GM19238 (cell line): ENCODE measurements at regions not wholly inside any gene's neighbourhood (a gene's known extent, or its start where the extent isn't known, plus 50 kb on each side); places are given as distances from the start of the nearest gene placed in this dataset.

Experiments used
- DNase-seq: peaks from one replicate; pipeline ENCODE4 v3.0.0; 2011; ENCODE audit warnings: low spot score; ENCODE audit not compliant: insufficient read length

- DNase-seq = no peak
Measured at GRCh38 chr12:111175396-111176094, 193.3 kb downstream of the PHETA1 start.

DNA sequence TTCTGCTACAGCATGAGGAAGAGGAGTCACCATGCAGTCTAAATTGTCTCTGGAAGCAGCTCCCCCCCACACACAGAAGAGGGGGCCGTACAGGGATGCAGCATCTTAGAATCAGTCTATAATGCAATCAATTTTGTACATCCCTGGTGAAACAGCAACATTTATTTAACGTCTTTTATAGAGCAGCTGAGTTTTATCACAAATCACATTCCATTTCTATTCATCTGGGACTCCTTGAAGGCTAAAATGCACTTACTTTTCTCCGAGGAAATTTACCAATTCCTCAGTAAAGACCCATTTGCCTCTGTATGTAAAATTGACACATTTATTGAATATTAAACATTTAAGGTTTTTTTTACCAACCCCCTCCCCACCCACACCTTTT lies 193.9 kb downstream of the PHETA1 start:
- DNase-seq = no peak

- DNase-seq = no peak
Measured at GRCh38 chr12:111174251-111174960, 194.5 kb downstream of the PHETA1 start.

GRCh38 chr12:111173836-111174235 lies 195.1 kb downstream of the PHETA1 start:
- no peak for DNase-seq

GRCh38 chr12:111173391-111173790 lies 195.5 kb downstream of the PHETA1 start:
- no peak for DNase-seq

DNA sequence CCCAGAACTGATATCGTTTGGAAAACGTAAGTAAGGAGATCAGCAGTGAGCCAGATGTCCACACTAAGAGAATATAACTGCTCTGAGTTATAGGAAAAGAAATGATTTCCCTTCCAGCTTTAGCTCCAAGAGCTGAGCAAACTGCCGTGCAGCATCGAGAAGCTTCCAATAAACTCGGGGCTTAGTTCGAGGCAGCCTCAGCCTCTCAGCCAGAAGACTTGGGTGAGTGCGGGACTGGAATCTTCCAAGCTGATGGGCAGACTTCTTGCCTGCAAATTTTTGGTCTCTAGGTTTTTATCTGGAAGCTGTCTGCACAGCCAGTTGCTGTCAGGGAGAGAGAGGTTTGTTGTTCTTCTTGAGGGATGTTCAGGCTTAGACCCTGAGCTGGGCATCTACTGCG lies 196.1 kb downstream of the PHETA1 start:
- DNase-seq = no peak

DNA sequence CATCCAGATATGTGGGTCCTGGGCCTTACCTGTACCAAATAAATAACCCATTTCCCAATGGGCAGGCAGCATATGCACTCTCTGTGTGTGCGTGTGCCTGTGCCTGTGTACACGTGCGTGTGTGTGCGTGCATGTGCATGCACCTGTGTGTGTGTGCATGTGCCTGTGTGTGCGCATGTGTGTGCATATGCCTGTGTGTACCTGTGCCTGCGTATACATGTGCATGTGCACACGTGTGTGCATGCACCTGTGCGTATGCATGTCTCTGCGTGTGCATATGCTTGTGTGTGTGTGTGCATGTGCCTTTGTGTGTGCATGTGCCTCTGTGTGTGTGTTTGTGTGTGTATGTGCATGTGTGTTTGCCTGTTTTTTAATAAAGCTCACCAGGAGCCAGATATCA lies 197.1 kb downstream of the PHETA1 start:
- no peak for DNase-seq

DNA sequence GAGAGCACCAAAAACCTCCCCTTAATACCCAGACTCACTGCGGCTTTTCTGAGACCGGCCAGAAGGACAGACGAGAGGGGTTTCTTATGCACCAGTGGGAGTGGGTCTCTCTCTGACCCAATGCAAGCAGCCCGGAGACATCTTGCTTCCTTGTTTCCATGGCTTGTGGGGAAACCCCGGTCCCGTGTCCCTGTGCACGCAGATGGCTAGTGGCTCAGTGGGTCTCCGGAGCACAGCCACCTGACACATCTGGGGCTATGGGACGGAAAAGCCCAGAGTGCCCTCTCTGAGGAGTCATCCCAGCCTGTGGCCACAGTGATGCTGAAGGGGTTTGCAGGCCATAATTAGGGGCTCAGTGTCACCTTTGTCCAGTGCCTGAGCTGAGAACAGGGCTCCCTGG lies 197.6 kb downstream of the PHETA1 start:
- no peak for DNase-seq

DNA sequence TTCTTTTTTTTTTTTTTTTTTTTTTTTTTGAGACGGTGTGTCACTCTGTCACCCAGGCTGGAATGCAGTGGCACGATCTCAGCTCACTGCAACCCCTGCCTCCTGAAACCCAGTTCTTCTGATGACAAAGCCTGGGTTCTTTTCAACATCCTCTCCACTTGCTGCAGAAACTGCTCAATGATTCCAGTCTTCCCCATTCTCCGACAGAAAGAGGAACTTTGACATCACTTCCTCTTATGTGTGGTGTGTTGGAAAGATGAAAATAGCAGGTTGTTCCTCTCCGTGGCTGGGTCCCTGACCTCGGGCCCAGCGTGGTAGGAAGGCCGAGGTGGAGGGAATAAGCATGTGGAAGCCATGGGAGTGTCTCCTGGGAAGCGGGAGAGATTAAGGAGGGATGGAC lies 198.4 kb downstream of the PHETA1 start:
- no peak for DNase-seq

- DNase-seq = no peak
Measured at GRCh38 chr12:111169456-111169855, 199.4 kb downstream of the PHETA1 start.

DNA sequence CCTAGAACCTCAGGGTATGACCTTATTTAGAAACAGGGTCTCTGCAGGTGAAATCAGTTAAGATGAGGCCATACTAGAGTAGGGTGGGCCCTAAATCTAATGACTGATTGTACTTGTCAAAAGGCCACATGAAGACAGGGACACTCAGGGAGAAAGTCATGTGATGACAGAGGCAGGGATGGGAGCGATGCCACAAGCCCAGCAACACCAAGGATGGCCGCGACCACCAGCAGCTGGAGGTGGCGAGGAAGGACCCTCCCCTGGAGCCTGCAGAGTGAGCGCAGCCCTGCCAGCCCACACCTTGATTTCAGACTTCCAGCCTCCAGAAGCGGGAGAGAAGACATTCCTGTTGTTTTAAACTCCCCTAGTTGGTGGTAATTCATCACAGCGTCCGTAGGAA lies 199.9 kb downstream of the PHETA1 start:
- DNase-seq = no peak

DNA sequence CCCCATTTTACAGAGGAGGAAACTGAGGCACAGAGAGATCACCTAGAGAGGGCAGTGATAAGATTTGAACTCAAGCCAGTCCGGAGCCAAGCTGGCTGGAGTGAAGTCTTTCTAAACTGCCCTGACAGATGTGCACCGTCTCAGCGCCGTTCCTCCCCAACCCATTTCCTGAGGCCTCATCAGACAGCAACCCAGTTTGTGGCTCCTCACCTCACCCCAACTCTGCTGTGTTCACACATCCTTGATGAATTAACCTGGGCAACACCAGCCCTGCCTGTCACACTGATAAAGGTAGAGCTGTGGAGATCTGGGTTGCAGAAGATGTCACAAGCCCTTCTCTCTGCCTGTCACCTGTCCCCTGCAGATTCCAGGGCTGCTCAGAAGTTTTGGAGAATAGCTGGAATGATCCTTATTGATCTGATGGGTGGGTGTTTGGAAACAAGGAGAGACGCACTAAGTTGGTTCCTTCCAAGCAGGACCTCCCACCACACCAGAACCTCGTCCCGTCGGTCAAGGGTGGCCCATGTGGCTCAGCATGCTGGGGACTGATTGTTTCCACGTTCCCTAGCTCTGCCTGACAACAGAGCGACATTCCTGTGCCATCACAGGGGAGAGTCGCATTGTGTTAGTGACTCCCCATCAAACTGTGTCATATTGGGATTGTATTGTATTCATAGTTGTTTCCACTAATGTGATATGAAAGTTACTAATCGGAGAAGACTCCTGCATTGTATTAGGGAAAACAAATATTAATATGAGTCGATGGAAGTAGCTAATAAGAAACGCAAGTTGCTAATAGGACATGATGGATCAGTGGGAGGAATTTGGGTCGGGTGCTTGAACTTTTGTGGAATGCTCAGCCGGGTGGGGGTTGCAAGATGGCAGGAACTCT lies 200.6 kb downstream of the PHETA1 start:
- no peak for DNase-seq

- no peak for DNase-seq
Measured at GRCh38 chr12:111166779-111167540, 201.9 kb downstream of the PHETA1 start.

DNA sequence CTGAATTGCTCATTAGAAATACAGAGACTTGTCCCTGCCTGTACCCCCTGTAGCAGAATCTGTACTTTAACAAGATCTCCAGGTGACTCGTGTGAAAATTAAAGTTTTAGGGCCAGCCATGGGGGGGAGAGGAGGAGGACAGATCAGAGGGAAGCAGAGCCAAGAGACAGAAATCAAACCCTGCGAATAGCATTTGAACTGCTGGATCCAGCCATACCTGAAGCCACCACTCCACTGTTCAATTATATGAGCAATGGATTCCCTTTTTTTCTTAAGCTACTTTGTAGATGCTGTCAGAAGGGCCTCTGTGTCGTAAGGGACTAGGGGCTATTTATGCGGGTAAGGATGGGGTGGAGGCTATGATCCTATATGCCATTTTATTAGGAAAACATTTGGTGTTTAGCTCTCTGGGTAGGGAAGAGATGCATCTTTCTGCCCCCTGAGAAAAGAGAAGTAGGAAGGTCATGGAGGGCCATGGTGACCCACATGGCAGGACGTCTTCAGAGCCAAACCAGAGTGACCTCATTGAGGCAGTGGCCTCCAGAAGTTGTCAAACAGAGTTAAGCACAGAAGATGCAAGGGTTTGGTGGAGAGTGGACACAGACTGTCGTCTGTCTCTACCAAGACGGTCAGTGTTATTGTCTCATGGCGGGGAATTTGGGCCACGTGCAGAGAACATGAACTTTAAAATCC lies 203.9 kb downstream of the PHETA1 start:
- no peak for DNase-seq

- DNase-seq = no peak
Measured at GRCh38 chr12:111163422-111163821, 205.5 kb downstream of the PHETA1 start.

- no peak for DNase-seq
Measured at GRCh38 chr12:111161898-111162297, 207.0 kb downstream of the PHETA1 start.

- DNase-seq = no peak
Measured at GRCh38 chr12:111160350-111161241, 208.3 kb downstream of the PHETA1 start.

DNA sequence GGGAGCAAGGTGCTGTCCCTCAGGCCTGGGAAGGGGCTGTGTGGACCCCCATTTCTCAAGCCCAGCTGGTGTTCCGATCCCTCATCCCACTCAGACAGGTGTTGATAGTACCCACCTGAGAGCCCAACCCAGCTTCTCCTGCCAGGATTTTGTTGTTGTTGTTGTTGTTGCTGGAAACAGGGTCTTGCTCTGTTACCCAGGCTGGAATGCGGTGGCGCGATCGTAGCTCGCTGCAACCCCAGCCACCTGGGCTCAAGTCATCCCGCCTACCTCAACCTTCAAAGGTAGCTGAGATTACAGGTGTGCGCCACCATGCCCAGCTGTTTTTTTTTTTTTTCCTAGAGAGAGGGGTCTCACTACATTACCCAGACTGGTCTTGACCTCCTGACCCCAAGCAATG lies 209.9 kb downstream of the PHETA1 start:
- DNase-seq = no peak

- no peak for DNase-seq
Measured at GRCh38 chr12:111157486-111157885, 211.4 kb downstream of the PHETA1 start.

GRCh38 chr12:111156304-111156703 lies 212.6 kb downstream of the PHETA1 start:
- no peak for DNase-seq
